ENCODE measurements at regions not wholly inside any gene's neighbourhood (a gene's known extent, or its start where the extent isn't known, plus 50 kb on each side); places are given as distances from the start of the nearest gene placed in this dataset.

- TF ChIP-seq CTCF (IDR thresholded peaks at IDR 0.05) (no peak), POLR2A (IDR thresholded peaks at IDR 0.05) (no peak)
- intact Hi-C loops (cut with DNase I), result no loop called here
- WGBS, 4 donors, result 66 to 85% (median 79%) methylated on average over 2 of the region's 2 CpGs
- Histone ChIP-seq H3K36me3 (no peaks in the 10 kb centered on the region), H3K4me3 (no peak overlapping the region), H3K4me1 (no peaks in the 10 kb centered on the region), H3K27ac (no peak overlapping the region), H3K27me3 (peaks cover 0 to 10% (median 0%) of the 10 kb centered on the region in 9 donors), H3K9me3 (peaks cover 0 to 7% (median 0%) of the 10 kb centered on the region in 12 donors)
- DNase-seq (no peak), ATAC-seq (no peak)
Observed at GRCh38 chr20:4569092-4569491, 117.2 kb upstream of the PRNP start.

- ATAC-seq (no peak), DNase-seq (no peak)
- no peaks in the 10 kb centered on the region for H3K4me1 ChIP-seq
- TF ChIP-seq CTCF (IDR thresholded peaks at IDR 0.05) (no peak), POLR2A (IDR thresholded peaks at IDR 0.05) (no peak)
- WGBS, 4 donors, result 44 to 54% (median 49%) methylated on average over 4 of the region's 4 CpGs
- intact Hi-C loops (cut with DNase I), result no loop called here
- peaks cover 0 to 9% (median 0%) of the 10 kb centered on the region in 12 donors for H3K9me3 ChIP-seq
- H3K27me3 ChIP-seq, result peaks cover 0 to 4% (median 0%) of the 10 kb centered on the region in 9 donors
- no peak overlapping the region for H3K4me3 ChIP-seq
- H3K27ac ChIP-seq, result no peak overlapping the region
- H3K36me3 ChIP-seq, result no peaks in the 10 kb centered on the region
Observed at GRCh38 chr20:4568361-4568959, 117.8 kb upstream of the PRNP start.

- no peak for DNase-seq
- intact Hi-C loops (cut with DNase I), result no loop called here
- no peaks in the 10 kb centered on the region for H3K36me3 ChIP-seq
- peaks cover 0 to 4% (median 0%) of the 10 kb centered on the region in 9 donors for H3K27me3 ChIP-seq
- H3K9me3 ChIP-seq, result peaks cover 0 to 9% (median 0%) of the 10 kb centered on the region in 12 donors
- no peak for ATAC-seq
- WGBS, 4 donors, result 59 to 67% (median 62%) methylated on average over 2 of the region's 2 CpGs
- no peak overlapping the region for H3K4me3 ChIP-seq
- no peak overlapping the region for H3K27ac ChIP-seq
- TF ChIP-seq CTCF (IDR thresholded peaks at IDR 0.05) (no peak), POLR2A (IDR thresholded peaks at IDR 0.05) (no peak)
- H3K4me1 ChIP-seq, result no peaks in the 10 kb centered on the region
Observed at GRCh38 chr20:4567170-4567569, 119.1 kb upstream of the PRNP start.

GRCh38 chr20:4563534-4563933, 122.7 kb upstream of the PRNP start:
- Histone ChIP-seq H3K4me3 (no peak overlapping the region), H3K27me3 (no peaks in the 10 kb centered on the region), H3K27ac (no peak overlapping the region), H3K4me1 (no peaks in the 10 kb centered on the region), H3K36me3 (no peaks in the 10 kb centered on the region), H3K9me3 (peaks cover 0 to 19% (median 0%) of the 10 kb centered on the region in 12 donors)
- DNase-seq, result no peak
- TF ChIP-seq POLR2A (IDR thresholded peaks at IDR 0.05) (no peak), CTCF (IDR thresholded peaks at IDR 0.05) (no peak)
- intact Hi-C loops (cut with DNase I), result no loop called here
- no peak for ATAC-seq
- WGBS, 4 donors, result 5 to 18% (median 12%) methylated on average over 4 of the region's 4 CpGs
